H9 (cell line): ENCODE measurements at regions not wholly inside any gene's neighbourhood (a gene's known extent, or its start where the extent isn't known, plus 50 kb on each side); places are given as distances from the start of the nearest gene placed in this dataset.

Experiments used
- DNase-seq: peaks from one replicate; pipeline ENCODE4 v3.0.0-alpha.2; 2017
- H2AFZ ChIP-seq: one replicate; pipeline ENCODE4 v1.6.1; 2013; ENCODE audit warnings: mild to moderate bottlenecking, low read length, control low read depth, moderate library complexity
- H2AK5ac ChIP-seq: 2 replicates; pipeline ENCODE4 v1.6.1; 2013; ENCODE audit warnings: low read length, control low read depth, mixed read lengths; ENCODE audit not compliant: insufficient read length
- H2BK120ac ChIP-seq: one replicate; pipeline ENCODE4 v1.6.1; 2013; ENCODE audit warnings: low read depth, mild to moderate bottlenecking, low read length, control low read depth, inconsistent platforms; ENCODE audit not compliant: poor library complexity, severe bottlenecking
- H2BK12ac ChIP-seq: 2 replicates; pipeline ENCODE4 v1.6.1; 2013; ENCODE audit warnings: low read length, control low read depth, mixed read lengths, low read depth; ENCODE audit not compliant: insufficient read length
- H2BK15ac ChIP-seq: 2 replicates; pipeline ENCODE4 v1.6.1; 2013; ENCODE audit warnings: low read depth, low read length, control low read depth
- H2BK20ac ChIP-seq: one replicate; pipeline ENCODE4 v1.6.1; 2013; ENCODE audit warnings: low read depth, mild to moderate bottlenecking, low read length, control low read depth, inconsistent platforms; ENCODE audit not compliant: poor library complexity, severe bottlenecking
- H2BK5ac ChIP-seq: 2 replicates; pipeline ENCODE4 v1.6.1; 2013; ENCODE audit warnings: low read length, control low read depth, mixed read lengths; ENCODE audit not compliant: insufficient read length
- H3K14ac ChIP-seq: 2 replicates; pipeline ENCODE4 v1.6.1; 2013; ENCODE audit warnings: low read length, control low read depth; ENCODE audit not compliant: insufficient read depth
- H3K18ac ChIP-seq: 2 replicates; pipeline ENCODE4 v1.6.1; 2013; ENCODE audit warnings: low read depth, mild to moderate bottlenecking, mixed read lengths, low read length, control low read depth; ENCODE audit not compliant: insufficient read length
- H3K23ac ChIP-seq: 2 replicates; pipeline ENCODE4 v1.6.1; 2013; ENCODE audit warnings: low read length, control low read depth, mixed read lengths, low read depth; ENCODE audit not compliant: insufficient read length
- H3K23me2 ChIP-seq: 2 replicates; pipeline ENCODE4 v1.6.1; 2013; ENCODE audit warnings: low read depth, mild to moderate bottlenecking, mixed read lengths, low read length, control low read depth; ENCODE audit not compliant: insufficient read length, poor library complexity, severe bottlenecking
- H3K27ac ChIP-seq: 2 replicates; pipeline ENCODE4 v1.5.1; 2013; ENCODE audit warnings: low read length, control low read depth, mixed read lengths, low read depth; ENCODE audit not compliant: insufficient read length
- H3K27me3 ChIP-seq: 2 replicates; pipeline ENCODE4 v1.6.1; 2013; ENCODE audit warnings: low read length, control low read depth, inconsistent platforms; ENCODE audit not compliant: insufficient read depth
- H3K4ac ChIP-seq: 2 replicates; pipeline ENCODE4 v1.6.1; 2013; ENCODE audit warnings: low read depth, mild to moderate bottlenecking, control low read depth, inconsistent platforms, low read length, moderate library complexity
- H3K4me1 ChIP-seq: 2 replicates; pipeline ENCODE4 v1.6.1; 2013; ENCODE audit warnings: low read length, control low read depth, inconsistent platforms; ENCODE audit not compliant: insufficient read depth
- H3K4me2 ChIP-seq: 2 replicates; pipeline ENCODE4 v1.6.1; 2013; ENCODE audit warnings: low read length, control low read depth, mixed read lengths; ENCODE audit not compliant: insufficient read length, insufficient read depth
- H3K56ac ChIP-seq: 2 replicates; pipeline ENCODE4 v1.6.1; 2013; ENCODE audit warnings: low read depth, mild to moderate bottlenecking, mixed read lengths, low read length, control low read depth; ENCODE audit not compliant: insufficient read length
- H3K79me1 ChIP-seq: 2 replicates; pipeline ENCODE4 v1.6.1; 2013; ENCODE audit warnings: low read depth, mild to moderate bottlenecking, moderate library complexity, low read length, control low read depth, inconsistent platforms; ENCODE audit not compliant: insufficient read depth, poor library complexity, severe bottlenecking
- H3K79me2 ChIP-seq: 2 replicates; pipeline ENCODE4 v1.6.1; 2013; ENCODE audit warnings: low read length, control low read depth, inconsistent platforms; ENCODE audit not compliant: insufficient read depth
- H3K9ac ChIP-seq: 2 replicates; pipeline ENCODE4 v1.6.1; 2013; ENCODE audit warnings: low read length, control low read depth, mixed read lengths; ENCODE audit not compliant: insufficient read length; ENCODE audit errors: extremely low read depth
- H3K9me3 ChIP-seq: one replicate; pipeline ENCODE4 v1.6.1; 2013; ENCODE audit warnings: low read depth, low read length, inconsistent platforms; ENCODE audit not compliant: control insufficient read depth
- H3T11ph ChIP-seq: one replicate; pipeline ENCODE4 v1.6.1; 2013; ENCODE audit warnings: mild to moderate bottlenecking, low read length, control low read depth, inconsistent platforms
- H4K20me1 ChIP-seq: one replicate; pipeline ENCODE4 v1.6.1; 2013; ENCODE audit not compliant: control insufficient read depth, insufficient read length, insufficient read depth
- H4K5ac ChIP-seq: 2 replicates; pipeline ENCODE4 v1.6.1; 2013; ENCODE audit warnings: low read depth, mild to moderate bottlenecking, mixed read lengths, low read length, control low read depth; ENCODE audit not compliant: insufficient read length
- H4K8ac ChIP-seq: replicated peaks from 2 replicates; pipeline ENCODE4 v1.6.1; 2013; ENCODE audit warnings: low read length, control low read depth, mixed read lengths, low read depth; ENCODE audit not compliant: insufficient read length
- H4K91ac ChIP-seq: 2 replicates; pipeline ENCODE4 v1.6.1; 2013; ENCODE audit warnings: low read depth, mild to moderate bottlenecking, moderate library complexity, mixed read lengths, low read length, control low read depth; ENCODE audit not compliant: insufficient read length
- H3K27ac Mint-ChIP-seq, 3 experiments: 2 replicates in 2 of 3; 3 replicates in 1 of 3; pipeline ENCODE4 v1.8.0; 2020 to 2021; ENCODE audit warnings: mixed read lengths in 3 of 3, mild to moderate bottlenecking in 1 of 3, moderate library complexity in 1 of 3
- H3K27me3 Mint-ChIP-seq: 2 replicates; pipeline ENCODE4 v1.8.0; 2021; ENCODE audit warnings: low read depth, mild to moderate bottlenecking, moderate library complexity, mixed read lengths
- H3K36me3 Mint-ChIP-seq, 3 experiments: 2 replicates in 2 of 3; 3 replicates in 1 of 3; pipeline ENCODE4 v1.8.0; 2020 to 2021; ENCODE audit warnings: low read depth in 3 of 3, mixed read lengths in 3 of 3; ENCODE audit not compliant: insufficient read depth in 1 of 3
- H3K4me1 Mint-ChIP-seq, 2 experiments: 2 replicates each; pipeline ENCODE4 v1.8.0; 2020; ENCODE audit warnings: mixed read lengths in 2 of 2
- H3K4me3 Mint-ChIP-seq, 2 experiments: 2 replicates in 1 of 2; 3 replicates in 1 of 2; pipeline ENCODE4 v1.8.0; 2020 to 2021; ENCODE audit warnings: mild to moderate bottlenecking in 2 of 2, mixed read lengths in 2 of 2, moderate library complexity in 1 of 2
- H3K9me3 Mint-ChIP-seq, 2 experiments: 2 replicates in 1 of 2; 3 replicates in 1 of 2; pipeline ENCODE4 v1.8.0; 2020; ENCODE audit warnings: mild to moderate bottlenecking in 2 of 2, mixed read lengths in 2 of 2, moderate library complexity in 1 of 2
- WGBS: extraction: QIAGEN DNeasy Blood & Tissue Kit; methylation state at CpG from one replicate; pipeline ENCODE4 v1.1.7; 2013; ENCODE audit warnings: missing lambda C conversion rate, low lambda C conversion rate, mixed read lengths; ENCODE audit not compliant: insufficient read length; ENCODE audit errors: extremely low coverage; 5-methylcytosine and 5-hydroxymethylcytosine counted together
- TF ChIP-seq, protein P1 (sequence below): fragments of 200-600 bp; sonication (generic); conservative IDR thresholded peaks from 3 replicates; pipeline ENCODE4 v1.8.0; 2021; ENCODE audit warnings: antibody characterized with exemption, mild to moderate bottlenecking

DNA sequence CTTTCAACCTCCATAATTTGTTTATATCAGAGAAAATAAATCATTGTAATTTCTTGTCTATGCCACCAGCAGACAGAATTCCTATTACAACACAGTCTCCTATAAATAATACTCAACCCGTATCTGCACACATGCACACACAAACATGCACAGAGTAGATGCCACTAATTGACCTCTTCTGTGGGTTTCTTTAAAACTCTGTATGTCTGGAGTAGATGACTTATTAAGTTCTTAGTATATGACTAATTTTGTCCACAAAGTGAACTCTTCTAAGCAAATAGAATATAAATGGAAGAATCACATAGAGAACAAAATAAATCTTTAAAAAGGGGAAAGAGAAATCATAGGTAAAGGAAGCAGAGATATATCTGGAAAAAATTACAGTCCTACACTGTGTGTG, 452.3 kb downstream of the MTRR start:
- DNase-seq = no peak
- Histone ChIP-seq H3K14ac (no peak overlapping the region), H2BK15ac (no peak overlapping the region), H4K8ac (no peak overlapping the region), H3K23me2 (no peaks in the 10 kb centered on the region), H4K20me1 (no peaks in the 10 kb centered on the region), H4K5ac (no peak overlapping the region), H2AK5ac (no peak overlapping the region), H2BK20ac (no peak overlapping the region), H2AFZ (no peak overlapping the region), H3K4me2 (no peak overlapping the region), H3K4me1 (no peaks in the 10 kb centered on the region), H3K9ac (no peak overlapping the region), H3K18ac (no peak overlapping the region), H3K9me3 (no peaks in the 10 kb centered on the region), H3K79me1 (no peaks in the 10 kb centered on the region), H3K27me3 (no peaks in the 10 kb centered on the region), H3T11ph (no peak overlapping the region), H3K27ac (no peak overlapping the region), H2BK12ac (no peak overlapping the region), H2BK5ac (no peak overlapping the region), H3K4ac (no peak overlapping the region), H3K23ac (no peak overlapping the region), H4K91ac (no peak overlapping the region), H3K56ac (no peak overlapping the region), H3K79me2 (no peaks in the 10 kb centered on the region), H2BK120ac (no peak overlapping the region)
- no peaks in the 10 kb centered on the region for H3K4me1 Mint-ChIP-seq
- TF ChIP-seq, protein P1, sequence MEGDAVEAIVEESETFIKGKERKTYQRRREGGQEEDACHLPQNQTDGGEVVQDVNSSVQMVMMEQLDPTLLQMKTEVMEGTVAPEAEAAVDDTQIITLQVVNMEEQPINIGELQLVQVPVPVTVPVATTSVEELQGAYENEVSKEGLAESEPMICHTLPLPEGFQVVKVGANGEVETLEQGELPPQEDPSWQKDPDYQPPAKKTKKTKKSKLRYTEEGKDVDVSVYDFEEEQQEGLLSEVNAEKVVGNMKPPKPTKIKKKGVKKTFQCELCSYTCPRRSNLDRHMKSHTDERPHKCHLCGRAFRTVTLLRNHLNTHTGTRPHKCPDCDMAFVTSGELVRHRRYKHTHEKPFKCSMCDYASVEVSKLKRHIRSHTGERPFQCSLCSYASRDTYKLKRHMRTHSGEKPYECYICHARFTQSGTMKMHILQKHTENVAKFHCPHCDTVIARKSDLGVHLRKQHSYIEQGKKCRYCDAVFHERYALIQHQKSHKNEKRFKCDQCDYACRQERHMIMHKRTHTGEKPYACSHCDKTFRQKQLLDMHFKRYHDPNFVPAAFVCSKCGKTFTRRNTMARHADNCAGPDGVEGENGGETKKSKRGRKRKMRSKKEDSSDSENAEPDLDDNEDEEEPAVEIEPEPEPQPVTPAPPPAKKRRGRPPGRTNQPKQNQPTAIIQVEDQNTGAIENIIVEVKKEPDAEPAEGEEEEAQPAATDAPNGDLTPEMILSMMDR = no peak
- H3K36me3 Mint-ChIP-seq = no peaks in the 10 kb centered on the region; a peak in 1 of 7 replicates
- no CpG with 5 or more reads among the region's 1 CpG for WGBS
- no peak overlapping the region for H3K4me3 Mint-ChIP-seq
- H3K27me3 Mint-ChIP-seq = peaks cover 2% of the 10 kb centered on the region; the same call in 1 of the 2 replicates
- H3K27ac Mint-ChIP-seq = no peak overlapping the region
- no peaks in the 10 kb centered on the region for H3K9me3 Mint-ChIP-seq
